ENCODE measurements at regions not wholly inside any gene's neighbourhood (a gene's known extent, or its start where the extent isn't known, plus 50 kb on each side); places are given as distances from the start of the nearest gene placed in this dataset.
"Not testable (repeated sequence)": the region's sequence is repeated elsewhere in the genome, so short reads cannot be mapped to it uniquely, and the experiment has no call there.

GRCh38 chr6:147693181-147693580 lies 184.7 kb downstream of the SAMD5 start:
- 81 to 84% methylated on average over 6 of the region's 6 CpGs for WGBS, 2 donors
- TF ChIP-seq EP300 (IDR thresholded peaks at IDR 0.05) (no peak), POLR2A (IDR thresholded peaks at IDR 0.05) (no peak)
- TF ChIP-seq, protein P1, sequence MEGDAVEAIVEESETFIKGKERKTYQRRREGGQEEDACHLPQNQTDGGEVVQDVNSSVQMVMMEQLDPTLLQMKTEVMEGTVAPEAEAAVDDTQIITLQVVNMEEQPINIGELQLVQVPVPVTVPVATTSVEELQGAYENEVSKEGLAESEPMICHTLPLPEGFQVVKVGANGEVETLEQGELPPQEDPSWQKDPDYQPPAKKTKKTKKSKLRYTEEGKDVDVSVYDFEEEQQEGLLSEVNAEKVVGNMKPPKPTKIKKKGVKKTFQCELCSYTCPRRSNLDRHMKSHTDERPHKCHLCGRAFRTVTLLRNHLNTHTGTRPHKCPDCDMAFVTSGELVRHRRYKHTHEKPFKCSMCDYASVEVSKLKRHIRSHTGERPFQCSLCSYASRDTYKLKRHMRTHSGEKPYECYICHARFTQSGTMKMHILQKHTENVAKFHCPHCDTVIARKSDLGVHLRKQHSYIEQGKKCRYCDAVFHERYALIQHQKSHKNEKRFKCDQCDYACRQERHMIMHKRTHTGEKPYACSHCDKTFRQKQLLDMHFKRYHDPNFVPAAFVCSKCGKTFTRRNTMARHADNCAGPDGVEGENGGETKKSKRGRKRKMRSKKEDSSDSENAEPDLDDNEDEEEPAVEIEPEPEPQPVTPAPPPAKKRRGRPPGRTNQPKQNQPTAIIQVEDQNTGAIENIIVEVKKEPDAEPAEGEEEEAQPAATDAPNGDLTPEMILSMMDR (IDR thresholded peaks at IDR 0.05), result no peak
- H3K9me3 ChIP-seq, result no peaks in the 10 kb centered on the region

GRCh38 chr6:147694556-147694955 lies 186.1 kb downstream of the SAMD5 start:
- DNase-seq (ENCODE audit: low spot score in 2 of 2); H3K4me3 ChIP-seq; H3K36me3 ChIP-seq; H3K9me3 ChIP-seq; H3K4me1 ChIP-seq; H3K27me3 ChIP-seq; H3K27ac ChIP-seq: not testable (repeated sequence)
- whole genome bisulfite sequencing, 2 donors, result 89 to 92% methylated on average over 3 of the region's 3 CpGs

More at GRCh38 chr6:147693181-147693580, 184.7 kb downstream of the SAMD5 start:
- DNase-seq (ENCODE audit: low spot score in 2 of 2), result no peak
- Histone ChIP-seq H3K27me3 (no peaks in the 10 kb centered on the region), H3K4me1 (no peaks in the 10 kb centered on the region), H3K36me3 (no peaks in the 10 kb centered on the region), H3K27ac (no peak overlapping the region), H3K4me3 (no peak overlapping the region)

GRCh38 chr6:147695819-147696218 lies 187.3 kb downstream of the SAMD5 start:
- no peaks in the 10 kb centered on the region for H3K27me3 ChIP-seq
- no peak overlapping the region for H3K27ac ChIP-seq
- no peaks in the 10 kb centered on the region for H3K36me3 ChIP-seq
- no peak for TF ChIP-seq EP300 (IDR thresholded peaks at IDR 0.05)
- TF ChIP-seq POLR2A (IDR thresholded peaks at IDR 0.05), result no peak
- TF ChIP-seq, protein P1 (IDR thresholded peaks at IDR 0.05), result no peak
- no peak overlapping the region for H3K4me3 ChIP-seq
- no peak for DNase-seq (ENCODE audit: low spot score in 2 of 2)
- H3K9me3 ChIP-seq, result no peaks in the 10 kb centered on the region
- 79 to 91% methylated on average over 1 of the region's 1 CpG for WGBS, 2 donors
- no peaks in the 10 kb centered on the region for H3K4me1 ChIP-seq

DNA sequence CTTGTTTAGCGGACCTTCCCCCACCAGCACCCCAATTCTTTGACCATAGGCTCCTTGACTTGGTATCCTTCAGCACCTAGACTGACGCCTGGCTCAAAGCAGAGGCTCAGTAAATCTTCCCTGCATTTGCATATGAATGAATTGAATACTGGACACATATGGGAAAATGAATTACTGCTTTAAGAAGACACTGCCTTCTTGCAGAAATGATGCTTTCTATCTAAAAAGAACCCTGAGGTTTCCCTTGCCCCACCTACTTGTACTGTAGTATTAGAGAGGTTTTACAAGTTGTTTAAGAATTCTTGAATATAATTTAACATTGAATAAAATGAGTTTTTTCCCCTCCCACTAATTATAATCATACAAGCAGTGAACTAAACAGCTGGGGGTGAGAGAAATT lies 190.7 kb downstream of the SAMD5 start:
- H3K9me3 ChIP-seq, result no peaks in the 10 kb centered on the region
- DNase-seq (ENCODE audit: low spot score in 2 of 2), result no peak
- TF ChIP-seq EP300 (IDR thresholded peaks at IDR 0.05) (no peak), POLR2A (IDR thresholded peaks at IDR 0.05) (no peak)
- TF ChIP-seq, protein P1 (IDR thresholded peaks at IDR 0.05), result no peak
- H3K27ac ChIP-seq, result no peak overlapping the region
- no peaks in the 10 kb centered on the region for H3K4me1 ChIP-seq
- no peaks in the 10 kb centered on the region for H3K27me3 ChIP-seq
- no peaks in the 10 kb centered on the region for H3K36me3 ChIP-seq
- H3K4me3 ChIP-seq, result no peak overlapping the region
- WGBS, 2 donors, result 90 to 100% methylated on average over 2 of the region's 2 CpGs

DNA sequence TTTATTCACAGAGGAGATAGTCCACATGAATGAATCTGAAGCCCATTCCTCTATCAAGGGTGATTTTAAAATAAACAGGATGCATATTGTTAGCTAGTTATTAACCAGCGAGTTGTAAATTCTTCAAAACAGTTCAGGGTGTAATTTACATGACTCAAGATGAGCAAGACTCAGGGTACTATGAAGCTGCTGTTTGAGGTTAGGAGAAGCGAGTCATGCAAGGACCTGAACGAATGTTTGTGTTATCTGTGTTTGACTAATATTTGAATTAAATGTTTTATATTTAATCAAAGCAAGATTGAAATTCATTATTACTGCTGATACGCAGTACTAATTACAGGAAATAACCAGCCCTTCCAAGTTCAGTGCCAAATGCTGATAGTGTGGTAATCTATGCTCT lies 191.1 kb downstream of the SAMD5 start:
- Histone ChIP-seq H3K36me3 (no peaks in the 10 kb centered on the region), H3K4me3 (no peak overlapping the region), H3K27me3 (no peaks in the 10 kb centered on the region), H3K9me3 (no peaks in the 10 kb centered on the region), H3K4me1 (no peaks in the 10 kb centered on the region), H3K27ac (no peak overlapping the region)
- WGBS, 2 donors, result 67 to 76% methylated on average over 4 of the region's 4 CpGs
- TF ChIP-seq EP300 (IDR thresholded peaks at IDR 0.05), result no peak
- TF ChIP-seq POLR2A (IDR thresholded peaks at IDR 0.05), result no peak
- TF ChIP-seq, protein P1 (IDR thresholded peaks at IDR 0.05), result no peak
- no peak for DNase-seq (ENCODE audit: low spot score in 2 of 2)

Measured in tibial nerve (tissue), 4 donors.